Left renal cortex interstitium (tissue), 4 donors: ENCODE measurements at regions not wholly inside any gene's neighbourhood (a gene's known extent, or its start where the extent isn't known, plus 50 kb on each side); places are given as distances from the start of the nearest gene placed in this dataset.

Experiments
- DNase-seq, 4 donors: peaks; one replicate each; pipeline ENCODE4 v3.0.0-alpha.2; 2013; ENCODE audit warnings: low read depth in 4 of 4, low spot score in 2 of 4, missing footprints in 1 of 4

DNA sequence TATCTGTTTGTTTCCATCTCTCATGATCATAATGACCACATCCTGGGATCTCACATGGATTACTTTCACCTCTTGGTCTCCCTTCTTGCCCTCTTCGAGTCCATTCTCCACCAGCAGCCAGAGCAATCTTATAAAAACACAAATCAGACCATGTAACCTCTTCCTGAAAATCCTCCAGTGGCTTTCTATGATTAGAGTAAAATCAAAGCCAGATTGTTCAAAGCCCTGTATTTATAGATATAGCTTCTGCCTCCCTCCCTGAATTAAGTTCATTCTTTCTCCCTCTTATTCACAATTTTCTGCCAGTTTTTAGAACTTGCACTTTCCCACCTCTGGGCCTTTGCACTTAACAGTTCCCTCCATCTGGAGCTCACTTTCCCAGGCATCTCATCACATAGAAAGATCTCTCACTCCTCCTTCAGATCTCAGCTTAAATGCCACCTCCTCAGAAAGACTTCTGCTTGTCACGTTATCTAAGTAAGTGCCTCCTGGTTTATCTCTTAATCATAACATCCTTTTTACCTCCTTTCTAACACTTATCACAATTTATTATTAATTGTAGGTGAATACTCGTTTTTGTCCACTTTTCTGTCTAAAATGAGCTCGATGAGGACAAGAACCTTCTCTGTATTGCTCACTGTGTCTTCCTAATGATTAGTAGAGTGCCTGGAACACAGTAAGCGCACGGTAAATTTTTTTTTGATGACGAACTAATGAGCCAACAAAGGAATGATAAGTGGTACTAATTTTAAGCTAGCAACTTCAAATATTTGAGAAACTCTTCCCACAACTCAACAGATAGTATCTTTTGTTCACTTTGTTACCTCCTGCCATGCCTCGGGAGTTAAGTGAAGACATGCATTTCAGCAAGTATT, 80.5 kb downstream of the CYB561 start:
- DNase-seq, result no peak

DNA sequence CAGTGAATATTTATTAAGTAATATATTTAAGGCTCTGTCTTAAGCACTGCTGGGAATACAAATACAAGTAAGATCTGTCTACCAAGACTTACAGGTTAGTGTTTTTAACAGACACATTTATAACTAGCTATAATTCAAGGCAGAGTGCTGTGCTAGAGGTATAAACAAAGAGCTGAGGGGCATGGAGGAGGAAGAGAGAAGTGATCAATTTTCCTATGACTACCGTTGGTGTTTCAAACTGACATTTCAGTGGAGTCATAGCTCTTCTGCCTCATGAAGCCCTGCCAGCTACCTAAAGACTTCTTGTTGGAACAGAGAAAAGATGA, 79.9 kb downstream of the CYB561 start:
- DNase-seq, result no peak

DNA sequence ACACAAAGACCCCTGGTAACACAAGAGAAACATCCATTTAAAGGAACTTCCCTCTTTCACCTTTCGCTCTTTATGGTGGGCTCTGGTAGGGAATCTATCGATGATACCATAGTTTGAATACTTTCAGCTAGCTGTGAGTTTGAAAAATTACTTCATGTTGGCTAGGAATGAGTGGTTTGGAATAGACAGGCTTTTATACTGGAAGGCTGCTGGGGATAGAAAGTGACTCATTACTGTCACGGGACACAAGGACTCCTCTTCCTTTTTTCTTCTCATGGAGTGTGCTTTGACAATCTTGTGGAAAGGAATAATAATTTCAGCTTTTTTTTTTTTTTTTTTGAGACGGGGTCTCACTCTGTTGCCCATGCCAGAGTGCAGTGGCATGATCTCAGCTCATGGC, 76.9 kb downstream of the CYB561 start:
- DNase-seq, result no peak

DNA sequence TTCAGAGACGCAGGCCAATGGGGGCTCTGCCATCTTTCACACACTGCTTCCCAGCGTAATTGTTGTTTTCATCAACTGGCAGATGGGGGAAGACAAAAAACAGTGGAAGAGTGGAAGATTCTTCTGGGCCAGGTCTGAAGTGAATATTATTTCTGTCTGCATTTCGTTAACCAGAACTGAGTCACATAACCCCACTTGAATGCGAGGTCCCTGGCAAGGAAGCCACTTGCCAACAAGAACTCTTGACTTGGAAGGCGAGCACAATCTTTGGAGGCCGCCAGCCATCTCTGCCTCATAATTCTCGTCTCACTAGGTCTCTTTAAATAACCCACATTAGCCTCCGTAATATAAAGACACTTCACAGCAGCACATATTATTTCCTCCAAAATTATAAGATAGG, 75.4 kb downstream of the CYB561 start:
- DNase-seq, result no peak

DNA sequence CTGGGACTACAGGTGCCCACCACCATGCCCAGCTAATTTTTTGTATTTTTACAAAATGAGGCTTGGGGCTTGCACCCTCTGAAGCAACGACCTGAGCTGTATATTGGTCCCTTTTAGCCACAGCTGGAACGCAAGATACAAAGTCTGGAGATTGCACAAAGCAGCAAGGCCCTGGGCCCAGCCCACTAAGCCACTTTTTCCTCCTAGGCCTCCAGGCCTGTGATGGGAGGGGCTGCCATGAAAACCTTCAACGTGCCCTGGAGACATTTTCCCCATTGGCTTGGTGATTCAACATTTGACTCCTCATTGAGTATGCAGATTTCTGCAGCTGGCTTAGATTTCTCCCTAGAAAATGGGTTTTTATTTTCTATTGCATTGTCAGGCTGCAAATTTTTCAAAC, 69.2 kb downstream of the CYB561 start:
- no peak for DNase-seq

DNA sequence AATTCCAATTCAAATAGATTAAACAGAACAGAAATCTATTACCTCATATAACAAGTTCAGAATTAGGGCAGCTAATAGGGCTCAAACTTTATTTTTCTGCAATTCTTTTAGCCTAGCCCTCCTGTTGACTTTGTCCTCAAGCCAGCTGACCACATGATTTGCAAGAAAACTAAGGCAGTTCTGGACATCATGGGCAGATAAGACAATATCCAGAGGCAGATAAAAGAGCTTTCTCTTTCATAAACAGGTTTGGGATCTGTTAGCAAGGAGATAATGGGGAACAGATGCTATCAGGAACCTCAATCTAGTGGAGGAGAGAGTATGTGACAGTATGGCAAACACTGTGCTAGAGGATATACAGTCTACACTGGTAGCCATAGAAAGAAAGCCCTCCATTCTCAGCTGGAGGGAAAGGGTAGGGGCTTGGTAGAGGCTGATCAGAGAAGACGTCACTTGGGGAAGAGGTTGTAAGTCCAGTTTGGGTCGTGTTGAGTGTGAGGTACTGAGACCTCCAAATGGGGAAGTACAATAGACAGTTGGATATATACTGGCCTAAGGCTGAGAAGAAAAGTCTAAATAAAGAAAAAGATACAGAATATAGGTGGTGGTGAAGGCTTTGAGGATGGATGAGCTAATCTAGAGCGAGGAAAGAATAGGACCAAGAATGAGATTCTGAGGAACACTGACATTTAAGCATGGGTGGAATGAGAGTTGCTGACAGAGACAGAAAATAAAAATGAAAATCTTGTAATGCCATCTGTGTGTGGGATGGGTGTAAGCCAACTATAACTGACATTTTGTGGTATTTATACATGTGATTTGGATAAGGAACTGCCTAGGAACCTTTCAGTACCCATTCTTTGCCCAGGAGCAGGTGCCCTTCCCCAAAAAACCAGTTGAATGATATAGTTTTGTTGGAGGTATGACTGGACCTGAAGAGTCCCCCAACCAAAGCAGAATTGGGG, 67.4 kb downstream of the CYB561 start:
- no peak for DNase-seq

DNA sequence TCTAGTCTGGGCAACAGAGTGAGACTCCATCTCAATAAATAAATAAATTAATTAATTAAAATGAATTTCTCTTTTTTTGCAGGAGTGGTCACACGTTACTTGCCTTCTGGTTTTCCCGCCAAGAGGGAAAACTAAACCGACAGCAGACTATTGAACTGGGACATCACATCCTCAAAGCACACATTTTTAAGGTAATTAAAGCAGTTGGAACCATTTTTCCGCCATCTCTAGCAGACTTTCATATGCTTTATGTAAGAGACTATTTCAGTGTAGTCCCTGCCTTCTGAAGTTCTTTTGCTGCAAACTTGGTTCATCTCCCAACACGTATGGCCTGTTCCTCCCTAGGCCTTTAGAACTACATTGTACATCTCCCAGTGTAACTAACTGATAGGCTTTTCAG, 66.5 kb downstream of the CYB561 start:
- DNase-seq, result no peak

DNA sequence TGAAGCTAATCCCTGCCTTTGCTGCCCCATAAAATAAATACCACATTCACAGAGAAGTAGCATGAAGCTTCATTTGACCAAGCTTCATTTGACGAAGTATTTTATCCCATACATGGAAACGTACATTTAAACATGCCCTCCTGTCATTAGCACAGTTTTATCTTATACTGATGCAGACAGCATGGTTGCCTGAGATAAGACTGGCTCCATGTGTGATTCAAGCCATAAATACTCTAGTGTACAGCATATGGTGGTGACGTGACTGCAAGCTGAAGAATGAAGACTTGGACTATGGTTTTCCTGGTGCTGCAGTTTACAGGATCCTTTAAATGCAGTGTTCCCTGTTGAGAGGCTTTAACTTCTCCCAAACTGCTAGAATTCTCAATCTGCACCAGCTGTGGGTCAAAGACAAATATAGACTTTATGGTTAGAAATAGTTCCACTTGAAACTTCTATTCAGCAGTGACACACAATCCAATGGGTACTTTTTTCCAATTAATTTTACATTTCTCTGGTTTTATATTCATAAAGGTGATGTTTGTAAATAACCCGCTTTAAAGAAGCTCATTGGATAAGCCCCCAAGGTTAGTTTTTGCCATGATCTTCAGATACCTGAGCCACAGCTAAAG, 64.9 kb downstream of the CYB561 start:
- no peak for DNase-seq

DNA sequence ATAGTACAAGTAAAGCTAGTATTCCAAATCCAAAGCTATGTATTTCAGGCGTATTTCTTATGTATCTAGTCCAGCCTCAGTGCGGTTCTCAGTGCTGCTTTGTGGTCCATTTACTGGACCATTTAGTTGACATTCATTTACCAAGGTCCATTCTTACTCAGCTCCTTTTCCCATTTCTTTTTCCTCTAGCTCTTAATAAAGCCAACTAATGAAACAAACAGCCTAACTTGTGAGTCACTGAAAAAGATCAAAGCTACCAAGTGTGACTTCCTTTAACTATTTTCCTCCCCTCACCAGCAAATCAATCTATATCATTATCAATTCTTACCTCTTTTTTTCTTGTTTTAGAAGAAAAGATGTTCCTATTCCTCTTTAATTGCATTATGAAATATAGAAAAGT, 64.0 kb downstream of the CYB561 start:
- no peak for DNase-seq
